Thoracic aorta (tissue), 2 donors: ENCODE measurements at regions not wholly inside any gene's neighbourhood (a gene's known extent, or its start where the extent isn't known, plus 50 kb on each side); places are given as distances from the start of the nearest gene placed in this dataset.

ENCODE experiments used
- ATAC-seq: fragments of 150-250 bp; one replicate; pipeline ENCODE4 v1.8.0; 2017; ENCODE audit warnings: low read depth; ENCODE audit not compliant: insufficient number of reproducible peaks, low FRiP score
- DNase-seq: peaks from one replicate; pipeline ENCODE4 v3.0.0-alpha.2; 2020; ENCODE audit warnings: low spot score
- H3K27ac ChIP-seq, 2 donors: fragments of 200-600 bp; sonication (generic); 1 replicate in 1 of 2; 2 replicates in 1 of 2; pipeline ENCODE4 v1.5.1; 2016; ENCODE audit warnings: mild to moderate bottlenecking in 2 of 2, moderate library complexity in 2 of 2
- H3K27me3 ChIP-seq: fragments of 200-600 bp; sonication (generic); replicated peaks from 2 replicates; pipeline ENCODE4 v1.6.0; 2016; ENCODE audit warnings: mild to moderate bottlenecking; ENCODE audit not compliant: insufficient read depth
- H3K36me3 ChIP-seq: fragments of 200-600 bp; sonication (generic); one replicate; pipeline ENCODE4 v1.5.1; 2016
- H3K4me1 ChIP-seq, 2 donors: fragments of 200-600 bp; sonication (generic); 1 replicate in 1 of 2; 2 replicates in 1 of 2; pipeline versions ENCODE4 v1.5.1 to v1.6.0; 2016; ENCODE audit warnings: low read depth in 2 of 2, mild to moderate bottlenecking in 1 of 2; ENCODE audit not compliant: control insufficient read depth in 1 of 2
- H3K4me3 ChIP-seq: fragments of 200-600 bp; sonication (generic); 2 replicates; pipeline ENCODE4 v1.5.1; 2016; ENCODE audit warnings: mild to moderate bottlenecking
- H3K9me3 ChIP-seq: fragments of 200-600 bp; sonication (generic); 2 replicates; pipeline ENCODE4 v1.5.1; 2016
- CTCF ChIP-seq: fragments of 200-600 bp; sonication (generic); IDR thresholded peaks from one replicate; pipeline ENCODE4 v1.5.1; 2019; ENCODE audit warnings: antibody characterized with exemption

GRCh38 chr5:159698322-159698721 is 218.0 kb upstream of the ADRA1B start:
- TF ChIP-seq CTCF = no peak
- Histone ChIP-seq H3K4me3 (no peak overlapping the region), H3K36me3 (no peaks in the 10 kb centered on the region), H3K27me3 (no peaks in the 10 kb centered on the region), H3K4me1 (no peaks in the 10 kb centered on the region), H3K9me3 (no peaks in the 10 kb centered on the region), H3K27ac (no peak overlapping the region)
- ATAC-seq (no peak), DNase-seq (no peak)

- no peak for DNase-seq
- no peaks in the 10 kb centered on the region for H3K9me3 ChIP-seq
- H3K27ac ChIP-seq = no peak overlapping the region
- no peaks in the 10 kb centered on the region for H3K36me3 ChIP-seq
- ATAC-seq = no peak
- H3K27me3 ChIP-seq = no peaks in the 10 kb centered on the region
- no peaks in the 10 kb centered on the region for H3K4me1 ChIP-seq
- TF ChIP-seq CTCF = no peak
- no peak overlapping the region for H3K4me3 ChIP-seq
Measured at GRCh38 chr5:159700016-159700415, 216.3 kb upstream of the ADRA1B start.

GRCh38 chr5:159702301-159702700 is 214.0 kb upstream of the ADRA1B start:
- Histone ChIP-seq H3K36me3 (no peaks in the 10 kb centered on the region), H3K9me3 (no peaks in the 10 kb centered on the region), H3K4me3 (no peak overlapping the region), H3K27me3 (no peaks in the 10 kb centered on the region), H3K4me1 (no peaks in the 10 kb centered on the region), H3K27ac (no peak overlapping the region)
- DNase-seq = no peak
- ATAC-seq = no peak
- TF ChIP-seq CTCF = no peak

- H3K27me3 ChIP-seq = no peaks in the 10 kb centered on the region
- no peak for ATAC-seq
- no peaks in the 10 kb centered on the region for H3K36me3 ChIP-seq
- DNase-seq = no peak
- H3K4me1 ChIP-seq = no peaks in the 10 kb centered on the region
- TF ChIP-seq CTCF = no peak
- H3K27ac ChIP-seq = no peak overlapping the region
- H3K4me3 ChIP-seq = no peak overlapping the region
- peaks cover 3% of the 10 kb centered on the region for H3K9me3 ChIP-seq
Measured at GRCh38 chr5:159702826-159703225, 213.5 kb upstream of the ADRA1B start.

- no peak overlapping the region for H3K27ac ChIP-seq
- no peak for DNase-seq
- no peaks in the 10 kb centered on the region for H3K4me1 ChIP-seq
- no peak overlapping the region for H3K4me3 ChIP-seq
- ATAC-seq = no peak
- H3K9me3 ChIP-seq = peaks cover 6% of the 10 kb centered on the region
- H3K27me3 ChIP-seq = no peaks in the 10 kb centered on the region
- TF ChIP-seq CTCF = no peak
- H3K36me3 ChIP-seq = no peaks in the 10 kb centered on the region
Measured at GRCh38 chr5:159704160-159704559, 212.1 kb upstream of the ADRA1B start.
